ENCODE measurements at regions not wholly inside any gene's neighbourhood (a gene's known extent, or its start where the extent isn't known, plus 50 kb on each side); places are given as distances from the start of the nearest gene placed in this dataset.

- Histone ChIP-seq H3K36me3 (ENCODE audit: control insufficient read depth, insufficient read depth, low read length) (no peaks in the 10 kb centered on the region), H3K27me3 (ENCODE audit: control insufficient read depth, insufficient read depth, low read length) (no peaks in the 10 kb centered on the region), H3K4me3 (ENCODE audit: low read depth, low read length) (no peak overlapping the region)
- TF ChIP-seq CTCF (IDR thresholded peaks at IDR 0.05; ENCODE audit: insufficient read depth, low read length, poor library complexity, severe bottlenecking): no peak
- no peak for DNase-seq (ENCODE audit: low read depth)
These were observed 380.3 kb upstream of the SPHKAP start for GRCh38 chr2:228561816-228562215.

GRCh38 chr2:228559774-228560415 is 378.4 kb upstream of the SPHKAP start:
- TF ChIP-seq CTCF (IDR thresholded peaks at IDR 0.05; ENCODE audit: insufficient read depth, low read length, poor library complexity, severe bottlenecking): no peak

GRCh38 chr2:228556717-228557116 is 375.2 kb upstream of the SPHKAP start:
- no peak for TF ChIP-seq CTCF (IDR thresholded peaks at IDR 0.05; ENCODE audit: insufficient read depth, low read length, poor library complexity, severe bottlenecking)
- DNase-seq (ENCODE audit: low read depth): no peak
- no peaks in the 10 kb centered on the region for H3K27me3 ChIP-seq (ENCODE audit: control insufficient read depth, insufficient read depth, low read length)
- no peak overlapping the region for H3K4me3 ChIP-seq (ENCODE audit: low read depth, low read length)
- no peaks in the 10 kb centered on the region for H3K36me3 ChIP-seq (ENCODE audit: control insufficient read depth, insufficient read depth, low read length)

More at GRCh38 chr2:228559774-228560415, 378.4 kb upstream of the SPHKAP start:
- Histone ChIP-seq H3K27me3 (ENCODE audit: control insufficient read depth, insufficient read depth, low read length) (no peaks in the 10 kb centered on the region), H3K4me3 (ENCODE audit: low read depth, low read length) (no peak overlapping the region), H3K36me3 (ENCODE audit: control insufficient read depth, insufficient read depth, low read length) (no peaks in the 10 kb centered on the region)
- DNase-seq (ENCODE audit: low read depth): no peak

- H3K36me3 ChIP-seq (ENCODE audit: control insufficient read depth, insufficient read depth, low read length): no peaks in the 10 kb centered on the region
- H3K27me3 ChIP-seq (ENCODE audit: control insufficient read depth, insufficient read depth, low read length): no peaks in the 10 kb centered on the region
- no peak for DNase-seq (ENCODE audit: low read depth)
- TF ChIP-seq CTCF (IDR thresholded peaks at IDR 0.05; ENCODE audit: insufficient read depth, low read length, poor library complexity, severe bottlenecking): no peak
- no peak overlapping the region for H3K4me3 ChIP-seq (ENCODE audit: low read depth, low read length)
These were observed 368.0 kb upstream of the SPHKAP start for GRCh38 chr2:228549441-228550007.

- no peak overlapping the region for H3K4me3 ChIP-seq (ENCODE audit: low read depth, low read length)
- H3K27me3 ChIP-seq (ENCODE audit: control insufficient read depth, insufficient read depth, low read length): no peaks in the 10 kb centered on the region
- no peaks in the 10 kb centered on the region for H3K36me3 ChIP-seq (ENCODE audit: control insufficient read depth, insufficient read depth, low read length)
- TF ChIP-seq CTCF (IDR thresholded peaks at IDR 0.05; ENCODE audit: insufficient read depth, low read length, poor library complexity, severe bottlenecking): no peak
- DNase-seq (ENCODE audit: low read depth): no peak
These were observed 366.7 kb upstream of the SPHKAP start for GRCh38 chr2:228548230-228548629.

GRCh38 chr2:228545748-228546145 is 364.3 kb upstream of the SPHKAP start:
- no peak for DNase-seq (ENCODE audit: low read depth)
- Histone ChIP-seq H3K4me3 (ENCODE audit: low read depth, low read length) (no peak overlapping the region), H3K36me3 (ENCODE audit: control insufficient read depth, insufficient read depth, low read length) (no peaks in the 10 kb centered on the region), H3K27me3 (ENCODE audit: control insufficient read depth, insufficient read depth, low read length) (no peaks in the 10 kb centered on the region)
- no peak for TF ChIP-seq CTCF (IDR thresholded peaks at IDR 0.05; ENCODE audit: insufficient read depth, low read length, poor library complexity, severe bottlenecking)
